ENCODE measurements at regions not wholly inside any gene's neighbourhood (a gene's known extent, or its start where the extent isn't known, plus 50 kb on each side); places are given as distances from the start of the nearest gene placed in this dataset.

- no peak for DNase-seq
Measured at GRCh38 chr21:17889171-17889570, 70.0 kb upstream of the C21orf91 start.

GRCh38 chr21:17869115-17869514 lies 50.0 kb upstream of the C21orf91 start:
- DNase-seq = no peak
